ENCODE measurements at regions not wholly inside any gene's neighbourhood (a gene's known extent, or its start where the extent isn't known, plus 50 kb on each side); places are given as distances from the start of the nearest gene placed in this dataset.
"Not testable (repeated sequence)": the region's sequence is repeated elsewhere in the genome, so short reads cannot be mapped to it uniquely, and the experiment has no call there.

GRCh38 chr2:198909525-198910267, 548.0 kb downstream of the SATB2 start:
- DNase-seq: no peak

- no peak for DNase-seq
Measured at GRCh38 chr2:198905881-198906612, 551.7 kb downstream of the SATB2 start.

GRCh38 chr2:198901894-198902293, 555.8 kb downstream of the SATB2 start:
- DNase-seq: no peak

- DNase-seq: no peak
Measured at GRCh38 chr2:198900141-198900540, 557.6 kb downstream of the SATB2 start.

GRCh38 chr2:198890490-198890889, 567.2 kb downstream of the SATB2 start:
- no peak for DNase-seq

GRCh38 chr2:198883604-198884003, 574.1 kb downstream of the SATB2 start:
- no peak for DNase-seq

GRCh38 chr2:198880986-198881385, 576.8 kb downstream of the SATB2 start:
- no peak for DNase-seq

- DNase-seq: no peak
Measured at GRCh38 chr2:198880421-198880820, 577.3 kb downstream of the SATB2 start.

- no peak for DNase-seq
Measured at GRCh38 chr2:198874472-198874858, 583.3 kb downstream of the SATB2 start.

- DNase-seq: no peak
Measured at GRCh38 chr2:198873503-198874471, 584.0 kb downstream of the SATB2 start.

GRCh38 chr2:198863655-198864054, 594.1 kb downstream of the SATB2 start:
- DNase-seq: no peak

GRCh38 chr2:198861080-198861479, 596.7 kb downstream of the SATB2 start:
- DNase-seq: no peak

- DNase-seq: no peak
Measured at GRCh38 chr2:198857246-198857645, 600.5 kb downstream of the SATB2 start.

GRCh38 chr2:198855746-198856145, 602.0 kb downstream of the SATB2 start:
- not testable (repeated sequence) for DNase-seq

- no peak for DNase-seq
Measured at GRCh38 chr2:198852248-198852647, 605.5 kb downstream of the SATB2 start.

GRCh38 chr2:198825534-198825933, 632.2 kb downstream of the SATB2 start:
- DNase-seq: no peak

GRCh38 chr2:198817536-198817935, 640.2 kb downstream of the SATB2 start:
- no peak for DNase-seq

- DNase-seq: no peak
Measured at GRCh38 chr2:198815626-198816025, 642.1 kb downstream of the SATB2 start.

GRCh38 chr2:198811198-198811597, 646.5 kb downstream of the SATB2 start:
- no peak for DNase-seq

GRCh38 chr2:198809976-198810375, 647.8 kb downstream of the SATB2 start:
- no peak for DNase-seq

GRCh38 chr2:198807131-198807530, 650.6 kb downstream of the SATB2 start:
- no peak for DNase-seq

GRCh38 chr2:198795419-198795818, 662.3 kb downstream of the SATB2 start:
- no peak for DNase-seq

GRCh38 chr2:198791623-198792022, 666.1 kb downstream of the SATB2 start:
- DNase-seq: no peak

Data from hindlimb muscle (tissue), 1 donor.